SK-N-SH treated with all-trans-retinoic acid at 6 μM for 48 hours (cell line): ENCODE measurements at regions not wholly inside any gene's neighbourhood (a gene's known extent, or its start where the extent isn't known, plus 50 kb on each side); places are given as distances from the start of the nearest gene placed in this dataset.

ENCODE experiments used
- CSRNP3 ChIP-seq: fragments of 250-450 bp; sonication (Bioruptor Pico); IDR thresholded peaks from 2 replicates; pipeline ENCODE4 v1.5.1; 2021; ENCODE audit warnings: mild to moderate bottlenecking, moderate library complexity
- ESRRG ChIP-seq: fragments of 250-450 bp; sonication (Bioruptor Pico); IDR thresholded peaks from 2 replicates; pipeline ENCODE4 v1.6.1; 2021; ENCODE audit warnings: mild to moderate bottlenecking
- ISL1 ChIP-seq: fragments of 250-450 bp; sonication (Bioruptor Pico); IDR thresholded peaks from 2 replicates; pipeline ENCODE4 v2.1.2; 2022; ENCODE audit warnings: mild to moderate bottlenecking, moderate library complexity
- RARB ChIP-seq: fragments of 250-450 bp; sonication (Bioruptor Pico); IDR thresholded peaks from 2 replicates; pipeline ENCODE4 v1.8.0; 2021; ENCODE audit warnings: mild to moderate bottlenecking, moderate library complexity
- TOX ChIP-seq: fragments of 250-450 bp; sonication (Bioruptor Pico); IDR thresholded peaks from 2 replicates; pipeline ENCODE4 v1.8.0; 2021; ENCODE audit warnings: mild to moderate bottlenecking, moderate library complexity, borderline replicate concordance
- ZC3H10 ChIP-seq: fragments of 250-450 bp; sonication (Bioruptor Pico); IDR thresholded peaks from 2 replicates; pipeline ENCODE4 v1.5.1; 2021; ENCODE audit warnings: mild to moderate bottlenecking, moderate library complexity
- ZFP3 ChIP-seq: fragments of 250-450 bp; sonication (Bioruptor Pico); IDR thresholded peaks from 2 replicates; pipeline ENCODE4 v1.5.0; 2020; ENCODE audit warnings: mild to moderate bottlenecking, moderate library complexity
- ZNF8 ChIP-seq: fragments of 450-650 bp; formaldehyde crosslinking; IDR thresholded peaks from 2 replicates; pipeline ENCODE4 v1.5.0; 2020; ENCODE audit warnings: mild to moderate bottlenecking, moderate library complexity
- TF ChIP-seq, protein P1 (sequence below): fragments of 250-450 bp; sonication (Bioruptor Pico); IDR thresholded peaks from 2 replicates; pipeline ENCODE4 v1.8.0; 2020; ENCODE audit warnings: mild to moderate bottlenecking, moderate library complexity, borderline replicate concordance
- TF ChIP-seq, protein P2 (sequence below): fragments of 250-450 bp; sonication (Bioruptor Pico); IDR thresholded peaks from 2 replicates; pipeline ENCODE4 v1.5.0; 2020; ENCODE audit warnings: mild to moderate bottlenecking, moderate library complexity

DNA sequence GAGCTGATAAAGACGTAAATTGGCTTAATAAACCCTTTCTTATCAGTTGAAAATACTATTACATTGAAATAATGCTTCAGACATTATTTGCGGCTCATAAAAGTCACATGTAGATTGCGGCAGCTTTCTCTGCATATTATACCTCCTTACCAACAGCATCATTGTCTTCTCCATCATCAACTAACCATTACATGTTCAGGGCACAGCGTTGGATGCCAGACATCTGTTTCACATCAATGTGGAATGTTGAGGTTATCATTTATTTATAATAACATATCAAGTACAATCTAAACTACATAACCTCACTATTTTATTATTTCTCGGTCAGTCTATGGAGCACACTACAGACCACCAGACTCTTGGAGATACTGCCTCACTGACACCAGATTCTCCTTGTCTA lies 573.8 kb upstream of the FAT3 start:
- TF ChIP-seq, protein P1, sequence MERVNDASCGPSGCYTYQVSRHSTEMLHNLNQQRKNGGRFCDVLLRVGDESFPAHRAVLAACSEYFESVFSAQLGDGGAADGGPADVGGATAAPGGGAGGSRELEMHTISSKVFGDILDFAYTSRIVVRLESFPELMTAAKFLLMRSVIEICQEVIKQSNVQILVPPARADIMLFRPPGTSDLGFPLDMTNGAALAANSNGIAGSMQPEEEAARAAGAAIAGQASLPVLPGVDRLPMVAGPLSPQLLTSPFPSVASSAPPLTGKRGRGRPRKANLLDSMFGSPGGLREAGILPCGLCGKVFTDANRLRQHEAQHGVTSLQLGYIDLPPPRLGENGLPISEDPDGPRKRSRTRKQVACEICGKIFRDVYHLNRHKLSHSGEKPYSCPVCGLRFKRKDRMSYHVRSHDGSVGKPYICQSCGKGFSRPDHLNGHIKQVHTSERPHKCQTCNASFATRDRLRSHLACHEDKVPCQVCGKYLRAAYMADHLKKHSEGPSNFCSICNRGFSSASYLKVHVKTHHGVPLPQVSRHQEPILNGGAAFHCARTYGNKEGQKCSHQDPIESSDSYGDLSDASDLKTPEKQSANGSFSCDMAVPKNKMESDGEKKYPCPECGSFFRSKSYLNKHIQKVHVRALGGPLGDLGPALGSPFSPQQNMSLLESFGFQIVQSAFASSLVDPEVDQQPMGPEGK (CRISPR knock-in tag): no peak
- TF ChIP-seq, protein P2, sequence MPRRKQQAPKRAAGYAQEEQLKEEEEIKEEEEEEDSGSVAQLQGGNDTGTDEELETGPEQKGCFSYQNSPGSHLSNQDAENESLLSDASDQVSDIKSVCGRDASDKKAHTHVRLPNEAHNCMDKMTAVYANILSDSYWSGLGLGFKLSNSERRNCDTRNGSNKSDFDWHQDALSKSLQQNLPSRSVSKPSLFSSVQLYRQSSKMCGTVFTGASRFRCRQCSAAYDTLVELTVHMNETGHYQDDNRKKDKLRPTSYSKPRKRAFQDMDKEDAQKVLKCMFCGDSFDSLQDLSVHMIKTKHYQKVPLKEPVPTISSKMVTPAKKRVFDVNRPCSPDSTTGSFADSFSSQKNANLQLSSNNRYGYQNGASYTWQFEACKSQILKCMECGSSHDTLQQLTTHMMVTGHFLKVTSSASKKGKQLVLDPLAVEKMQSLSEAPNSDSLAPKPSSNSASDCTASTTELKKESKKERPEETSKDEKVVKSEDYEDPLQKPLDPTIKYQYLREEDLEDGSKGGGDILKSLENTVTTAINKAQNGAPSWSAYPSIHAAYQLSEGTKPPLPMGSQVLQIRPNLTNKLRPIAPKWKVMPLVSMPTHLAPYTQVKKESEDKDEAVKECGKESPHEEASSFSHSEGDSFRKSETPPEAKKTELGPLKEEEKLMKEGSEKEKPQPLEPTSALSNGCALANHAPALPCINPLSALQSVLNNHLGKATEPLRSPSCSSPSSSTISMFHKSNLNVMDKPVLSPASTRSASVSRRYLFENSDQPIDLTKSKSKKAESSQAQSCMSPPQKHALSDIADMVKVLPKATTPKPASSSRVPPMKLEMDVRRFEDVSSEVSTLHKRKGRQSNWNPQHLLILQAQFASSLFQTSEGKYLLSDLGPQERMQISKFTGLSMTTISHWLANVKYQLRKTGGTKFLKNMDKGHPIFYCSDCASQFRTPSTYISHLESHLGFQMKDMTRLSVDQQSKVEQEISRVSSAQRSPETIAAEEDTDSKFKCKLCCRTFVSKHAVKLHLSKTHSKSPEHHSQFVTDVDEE (CRISPR knock-in tag): no peak
- TF ChIP-seq ESRRG (CRISPR knock-in tag) (no peak), TOX (CRISPR knock-in tag) (no peak), CSRNP3 (CRISPR knock-in tag) (no peak), ISL1 (CRISPR knock-in tag) (no peak), ZNF8 (CRISPR knock-in tag) (no peak), RARB (CRISPR knock-in tag) (no peak), ZFP3 (CRISPR knock-in tag) (no peak), ZC3H10 (CRISPR knock-in tag) (no peak)
